Activated T-cell treated with anti-CD3 and anti-CD28 coated beads for 48 hours (primary cell): ENCODE measurements at regions not wholly inside any gene's neighbourhood (a gene's known extent, or its start where the extent isn't known, plus 50 kb on each side); places are given as distances from the start of the nearest gene placed in this dataset.
"Not testable (repeated sequence)": the region's sequence is repeated elsewhere in the genome, so short reads cannot be mapped to it uniquely, and the experiment has no call there.

Experiments
- DNase-seq: peaks from one replicate; pipeline ENCODE4 v3.0.0-alpha.2; 2020; ENCODE audit warnings: low read depth

DNA sequence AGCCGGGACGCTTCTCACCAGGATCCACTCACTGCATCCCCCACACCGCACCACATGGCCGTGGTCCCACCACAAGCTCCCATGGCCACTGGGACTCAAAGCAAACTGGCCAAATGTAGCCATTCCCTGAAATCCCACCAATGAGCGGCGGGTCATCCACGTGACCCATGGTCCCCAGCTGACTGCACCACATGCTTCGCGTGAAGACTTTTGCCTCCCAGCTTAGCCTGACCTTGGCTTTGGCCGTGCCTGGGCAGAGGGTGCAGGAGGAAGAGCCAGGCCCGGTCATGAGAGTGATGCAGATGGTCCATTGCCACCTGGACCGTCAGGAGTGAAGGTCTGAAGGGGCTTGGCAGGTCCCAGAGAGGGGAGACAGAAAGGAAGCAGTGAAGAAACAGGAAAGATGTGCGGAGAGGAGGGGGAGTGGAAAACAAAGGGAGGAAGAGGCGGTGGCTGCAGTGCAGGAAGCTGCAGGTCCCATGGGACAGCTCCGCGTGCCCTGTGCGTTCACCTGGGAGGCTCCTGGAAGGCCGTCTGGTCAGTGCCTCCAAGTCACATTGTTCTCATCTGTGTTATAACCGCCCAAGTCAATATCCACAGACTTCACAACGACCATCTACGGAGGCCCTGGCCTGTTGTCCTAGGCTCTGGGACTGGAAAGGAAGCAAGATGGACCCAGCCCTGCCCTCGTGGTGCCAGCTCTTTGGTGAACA lies 167.8 kb upstream of the AJAP1 start:
- DNase-seq = no peak

DNA sequence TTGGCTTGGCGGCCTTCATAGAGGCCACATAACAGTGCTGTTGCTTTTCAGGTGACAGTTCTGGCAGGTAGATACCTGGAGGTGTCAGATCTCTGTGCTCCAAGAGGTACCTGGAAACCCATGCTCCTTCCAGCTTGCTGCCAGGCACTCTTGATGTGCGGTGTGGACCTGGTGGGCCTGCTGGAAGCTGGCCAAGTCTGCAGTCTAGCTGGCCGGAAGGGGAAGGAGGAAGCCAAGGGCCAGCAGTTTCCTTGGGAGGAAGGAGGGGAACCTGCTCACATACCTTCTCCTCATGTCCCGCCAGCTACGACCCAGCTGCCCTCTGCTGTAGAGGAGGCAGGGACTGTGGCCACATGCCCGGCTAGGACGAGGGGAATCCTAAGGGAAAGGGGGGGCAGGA lies 166.4 kb upstream of the AJAP1 start:
- DNase-seq = no peak

DNA sequence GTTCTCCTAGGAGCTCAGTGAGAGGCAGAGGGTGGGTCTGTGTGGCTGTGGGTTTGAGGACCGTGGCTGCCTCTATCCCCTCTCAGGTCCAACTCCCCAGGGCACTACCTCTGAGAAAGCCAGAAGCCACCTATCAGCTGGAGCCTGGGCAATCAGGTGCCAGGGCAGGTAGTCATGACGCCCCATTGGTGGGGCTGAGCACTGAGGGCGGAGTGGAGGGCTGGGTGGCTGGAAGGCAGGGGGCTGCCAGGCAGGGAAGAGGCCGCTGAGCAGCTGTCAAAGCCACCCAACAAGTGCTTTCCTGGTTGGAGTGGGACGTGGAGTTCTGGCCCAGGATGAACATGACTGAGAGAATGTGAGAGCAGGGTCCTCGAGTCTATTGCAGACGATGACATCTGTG lies 164.9 kb upstream of the AJAP1 start:
- DNase-seq = no peak

DNA sequence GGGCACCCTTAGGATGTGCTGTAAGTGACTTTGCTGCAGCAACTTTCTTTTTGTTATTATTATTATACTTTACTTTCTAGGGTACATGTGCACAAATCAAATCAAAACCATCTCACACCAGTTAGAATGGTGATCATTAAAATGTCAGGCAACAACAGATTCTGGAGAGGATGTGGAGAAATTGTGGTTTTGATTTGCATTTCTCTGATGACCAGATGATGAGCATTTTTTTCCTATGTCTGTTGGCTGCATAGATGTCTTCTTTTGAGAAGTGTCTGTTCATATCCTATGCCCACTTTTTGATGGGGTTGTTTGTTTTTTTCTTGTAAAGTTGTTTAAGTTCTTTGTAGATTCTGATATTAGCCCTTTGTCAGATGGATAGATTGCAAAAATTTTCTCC lies 164.4 kb upstream of the AJAP1 start:
- DNase-seq = not testable (repeated sequence)

DNA sequence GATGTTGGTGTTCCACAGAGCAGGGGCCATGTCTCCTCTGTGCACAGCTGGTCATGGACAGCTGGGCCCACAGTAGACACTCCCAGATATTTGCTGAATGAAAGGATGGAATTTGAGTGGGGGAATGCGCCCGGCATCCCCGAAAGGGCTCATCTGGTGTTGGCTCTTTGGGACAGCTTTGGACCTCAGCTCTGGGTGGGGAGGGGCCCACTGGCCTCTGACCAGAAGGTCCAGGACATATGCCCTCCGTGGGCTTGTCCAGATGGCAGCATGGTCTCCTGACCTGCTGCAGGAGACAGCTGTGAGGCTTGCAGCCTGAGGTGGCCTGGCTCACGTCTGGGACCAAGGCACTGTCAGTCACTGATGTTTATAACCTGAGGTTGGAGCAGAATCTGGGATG lies 160.4 kb upstream of the AJAP1 start:
- no peak for DNase-seq

DNA sequence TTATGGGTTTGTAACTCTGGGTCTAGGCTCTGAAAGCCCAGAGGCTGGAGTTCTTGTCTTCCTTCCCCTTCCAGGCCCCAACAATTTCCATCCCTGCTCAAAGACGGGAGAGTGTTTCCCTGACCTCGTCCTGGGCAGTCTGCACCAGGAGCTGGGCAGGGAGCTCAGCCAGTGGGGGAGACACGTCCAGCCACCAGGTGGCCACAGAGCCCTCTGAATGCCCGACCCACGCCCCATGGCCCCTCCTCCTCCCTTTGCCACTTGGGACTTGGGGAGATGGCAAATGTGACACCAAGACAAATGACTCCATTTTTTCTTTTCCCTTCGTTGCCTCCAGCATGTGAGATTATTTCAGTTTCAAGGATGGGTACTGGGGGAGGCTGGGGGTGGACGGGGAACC lies 159.9 kb upstream of the AJAP1 start:
- DNase-seq = no peak

DNA sequence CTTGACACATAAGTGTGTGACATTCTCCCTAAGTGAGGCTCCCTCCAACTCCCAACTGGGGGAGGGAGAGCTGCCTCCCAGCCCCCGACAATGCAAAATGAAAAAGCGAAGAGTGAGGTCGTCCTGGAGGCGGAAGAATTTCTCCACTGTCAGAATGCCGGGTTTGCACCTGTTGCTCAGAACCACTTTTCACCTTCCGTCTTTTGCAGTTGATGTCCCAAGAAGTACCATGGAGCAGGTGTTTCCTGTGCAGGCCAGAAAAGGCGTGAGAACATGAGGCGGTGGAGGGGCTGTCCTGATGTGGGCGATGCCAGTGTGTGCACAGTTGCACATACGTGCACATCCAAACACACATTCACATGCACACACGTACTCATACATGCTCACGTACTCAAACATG lies 158.6 kb upstream of the AJAP1 start:
- DNase-seq = no peak

DNA sequence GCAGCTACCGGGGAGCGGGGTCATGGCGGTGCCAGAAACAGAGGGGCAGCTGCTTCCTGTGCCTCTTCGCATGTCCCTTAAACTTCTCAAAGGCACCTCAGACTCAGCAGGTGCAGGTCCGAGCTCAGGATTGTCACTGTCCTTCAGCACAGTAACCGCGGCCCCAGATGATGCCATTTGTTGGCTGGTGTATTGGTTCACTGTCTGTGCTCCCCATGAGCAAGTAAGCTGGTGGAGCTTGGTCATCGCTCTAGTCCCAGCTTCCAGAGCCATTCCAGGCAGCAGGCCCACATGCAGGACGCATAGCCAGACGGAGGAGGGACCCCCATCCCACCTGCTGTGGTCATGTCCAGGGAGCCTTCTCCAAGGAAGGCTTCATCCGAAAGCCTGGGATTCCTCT lies 154.0 kb upstream of the AJAP1 start:
- DNase-seq = no peak

DNA sequence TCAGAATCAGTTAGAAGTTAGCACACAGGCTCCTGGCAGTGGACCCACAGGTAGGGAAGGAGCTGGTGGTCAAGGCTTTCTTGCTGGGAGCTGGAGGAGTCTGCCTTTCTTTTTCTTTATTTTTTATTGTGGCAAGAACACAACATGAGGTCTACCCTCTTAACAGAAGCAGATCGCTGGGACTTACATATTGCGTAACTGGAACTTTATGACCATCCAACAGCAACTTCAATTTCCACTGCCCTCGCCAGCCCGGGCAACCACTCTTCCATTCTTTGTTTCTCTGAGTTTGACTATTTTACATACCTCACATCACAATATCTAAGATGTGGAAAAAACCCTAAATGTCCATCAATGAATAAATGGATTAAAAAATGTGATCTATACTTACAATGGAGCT lies 147.8 kb upstream of the AJAP1 start:
- DNase-seq = no peak

DNA sequence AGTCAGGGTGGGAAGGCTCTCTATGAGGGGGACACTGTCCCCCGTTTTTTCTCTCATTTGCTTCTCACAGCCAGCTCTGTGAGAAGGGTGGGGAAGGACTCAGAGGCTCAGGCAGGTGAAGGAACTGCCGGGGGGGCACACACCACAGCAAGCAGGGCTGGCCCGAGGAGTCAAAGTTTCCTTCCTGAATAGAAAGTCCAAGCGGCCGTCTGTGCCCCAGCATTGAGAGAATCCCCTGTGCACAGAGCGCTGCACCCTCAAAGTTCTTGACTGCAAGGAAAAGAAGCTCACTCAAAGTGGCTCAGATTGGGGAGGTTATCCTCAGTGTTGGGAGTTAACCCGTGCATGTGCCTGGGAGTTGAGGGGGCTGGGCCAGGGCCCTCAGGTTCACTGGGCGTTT lies 145.2 kb upstream of the AJAP1 start:
- DNase-seq = no peak

DNA sequence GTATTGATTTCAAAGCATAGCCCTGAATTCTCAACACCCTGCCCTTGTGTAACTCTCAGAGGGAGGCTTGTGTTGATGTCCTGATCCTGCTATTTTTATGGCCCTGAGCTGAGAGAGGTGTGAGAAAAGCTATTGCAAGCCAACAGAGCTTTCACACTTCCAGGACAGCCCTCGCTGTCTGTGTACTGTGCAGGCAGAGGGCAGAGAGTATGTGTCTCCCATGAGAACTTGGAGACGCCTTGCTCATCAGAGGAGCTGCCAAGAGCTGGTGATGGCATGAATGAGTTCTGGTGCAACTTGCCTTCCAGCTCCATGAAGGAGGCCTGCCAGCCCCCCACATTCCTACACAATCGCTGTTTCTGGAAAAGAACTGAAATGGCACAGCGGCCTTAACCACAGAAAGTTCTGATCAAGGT lies 144.1 kb upstream of the AJAP1 start:
- no peak for DNase-seq

DNA sequence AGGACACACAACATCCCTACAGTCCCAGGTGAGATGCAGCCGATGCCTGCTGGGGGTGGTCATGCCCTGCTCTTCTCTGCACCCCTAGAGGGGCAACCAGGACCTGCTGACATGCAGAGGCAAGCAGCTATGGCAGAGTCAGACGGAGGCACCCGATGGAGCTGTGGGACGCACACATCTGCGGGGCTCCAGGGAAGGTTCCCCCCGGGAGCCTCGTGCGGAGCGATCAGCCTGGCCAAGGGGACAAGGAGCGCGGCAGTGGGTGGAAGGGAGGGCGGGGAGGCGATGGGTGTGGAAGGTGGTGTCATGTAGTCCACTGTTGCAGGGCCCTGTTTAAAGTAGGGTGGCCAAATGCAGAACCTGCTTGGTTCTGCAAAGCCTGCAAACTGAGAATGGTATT lies 143.0 kb upstream of the AJAP1 start:
- no peak for DNase-seq

DNA sequence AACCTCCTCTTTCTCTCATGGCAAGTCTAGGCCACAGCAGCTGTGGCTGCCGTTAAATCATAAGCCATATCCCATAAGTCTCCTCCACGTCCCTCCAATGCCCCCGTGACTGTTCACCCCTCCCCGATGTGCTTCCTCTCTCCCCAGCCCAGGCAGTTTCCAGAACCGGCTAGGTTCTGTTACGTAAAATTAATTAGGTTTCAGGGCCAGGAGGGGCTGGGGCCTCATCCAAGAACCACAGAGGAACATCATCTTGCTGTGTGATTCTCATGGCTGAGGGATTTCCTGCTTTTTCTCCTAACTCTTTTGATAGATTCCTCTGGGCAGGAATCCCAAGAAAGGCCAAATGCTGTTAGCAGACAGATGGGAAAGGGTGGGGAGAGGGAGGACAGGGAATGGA lies 141.8 kb upstream of the AJAP1 start:
- no peak for DNase-seq

DNA sequence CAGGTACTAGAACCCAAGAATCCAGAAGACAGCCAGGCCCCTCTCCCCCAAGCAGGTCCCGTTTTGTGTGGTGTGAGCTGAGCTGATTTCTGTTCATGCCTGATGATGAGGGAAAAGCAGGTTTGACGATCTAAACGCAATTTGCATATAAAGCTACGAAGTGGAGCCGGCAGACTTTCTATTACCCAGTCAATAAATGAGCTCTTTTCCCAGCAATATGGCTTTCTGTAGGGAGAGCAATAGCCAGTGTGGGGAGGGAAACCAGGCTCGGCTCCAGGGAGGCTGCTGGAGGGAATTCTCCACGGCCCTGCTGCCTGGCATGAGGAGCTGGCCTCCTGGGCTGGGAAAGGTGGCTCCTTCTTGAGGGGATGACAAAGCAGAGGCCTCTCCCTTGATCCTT lies 140.7 kb upstream of the AJAP1 start:
- no peak for DNase-seq

DNA sequence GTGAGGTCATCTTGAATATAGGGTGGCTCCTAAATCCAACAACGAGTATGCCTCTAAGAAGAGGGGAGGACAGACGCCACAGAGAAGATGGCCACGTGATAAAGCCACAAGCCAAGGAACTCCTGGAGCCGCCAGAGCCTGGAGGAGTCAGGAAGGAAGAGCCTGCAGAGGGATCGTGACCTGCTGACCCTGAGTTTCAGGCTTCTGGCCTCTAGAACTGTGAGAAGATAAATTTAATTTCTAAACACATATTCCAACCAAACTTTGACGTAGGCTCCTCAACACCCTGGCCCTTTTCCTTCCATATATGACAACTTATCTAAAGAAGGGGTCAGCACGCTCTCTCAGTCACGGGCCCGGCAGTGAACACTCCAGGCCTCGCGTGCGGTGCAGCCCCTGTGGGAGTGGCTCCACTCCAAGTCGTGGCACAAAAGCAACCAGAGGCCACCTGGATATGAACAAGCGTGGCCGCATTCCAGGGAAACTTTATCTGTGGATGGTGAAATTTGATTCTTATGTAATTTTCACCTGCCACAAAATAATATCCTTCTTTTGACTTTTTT lies 138.6 kb upstream of the AJAP1 start:
- no peak for DNase-seq

DNA sequence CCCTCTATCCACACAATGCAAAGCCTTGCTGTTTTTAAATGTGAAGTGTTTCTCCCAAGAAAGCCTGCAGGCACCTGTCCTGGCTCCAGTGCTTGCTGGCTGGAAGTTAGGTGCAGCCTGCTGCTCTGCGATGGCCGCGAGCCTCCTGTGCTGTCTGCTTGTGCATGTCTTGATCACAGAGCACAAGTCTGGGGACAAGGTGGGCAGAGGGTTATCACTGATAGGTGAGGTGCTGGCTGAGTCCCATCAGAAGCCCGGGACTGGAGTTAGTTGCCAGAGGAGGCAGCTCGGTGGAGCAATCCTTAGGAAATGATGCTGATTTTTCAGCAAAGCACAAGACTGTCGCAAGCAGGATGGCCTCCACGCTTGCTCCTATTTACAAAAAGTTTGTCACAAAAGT lies 137.8 kb upstream of the AJAP1 start:
- no peak for DNase-seq

DNA sequence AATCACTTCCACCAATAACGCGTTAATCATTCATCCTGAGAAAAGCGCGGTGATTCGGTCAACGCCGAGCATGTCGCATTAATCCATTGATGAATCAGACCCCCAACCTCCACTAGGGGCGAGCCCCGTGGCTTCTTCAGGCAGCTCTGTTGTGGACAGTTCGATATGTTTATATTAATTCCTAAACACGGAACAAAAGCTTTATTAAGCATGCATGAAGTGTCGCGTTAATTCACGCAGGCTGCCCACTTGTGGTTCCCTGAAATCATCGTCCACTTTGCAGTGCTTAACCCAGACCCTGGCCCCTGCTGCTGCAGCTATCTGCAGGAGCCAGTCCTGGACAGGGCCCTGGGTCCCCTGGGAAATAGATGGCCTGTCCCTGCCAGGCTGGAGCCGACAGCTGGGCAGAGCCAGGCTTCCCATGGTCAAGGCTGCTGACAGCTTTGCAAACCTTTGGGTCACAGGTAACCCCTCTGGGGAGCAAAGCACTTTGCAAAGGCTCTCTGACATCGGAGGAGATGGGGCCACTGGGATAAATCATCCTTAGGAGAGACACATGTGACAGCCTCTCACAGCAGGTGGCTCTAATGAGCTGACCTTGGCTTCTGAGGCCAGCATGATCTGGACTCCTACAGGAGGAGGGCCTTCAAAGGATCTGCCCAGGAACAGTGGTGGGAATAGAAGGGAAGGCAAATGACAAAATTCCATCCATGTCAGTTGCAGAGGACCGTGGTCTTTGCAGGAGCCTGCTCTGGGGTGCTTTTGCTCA lies 137.0 kb upstream of the AJAP1 start:
- no peak for DNase-seq

DNA sequence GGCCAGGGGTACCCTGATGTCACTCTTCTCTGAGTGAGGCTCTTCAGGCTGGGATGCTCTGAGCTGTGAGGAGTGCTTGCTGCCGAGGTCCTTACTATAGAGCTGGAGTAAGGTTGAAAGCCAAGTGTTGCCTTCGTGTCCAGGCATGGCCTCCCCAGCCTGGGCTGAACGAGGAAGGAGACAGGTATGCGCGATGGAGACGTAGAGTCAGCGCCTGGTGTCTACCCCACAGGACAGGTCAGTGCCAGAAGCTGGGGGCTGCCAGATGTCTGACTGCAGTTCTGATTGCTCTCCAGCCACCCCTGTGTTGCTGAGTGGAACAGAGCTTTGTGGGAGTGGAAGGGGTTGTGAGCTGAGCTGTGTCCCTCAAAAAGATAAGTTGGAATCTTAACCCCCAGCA lies 135.8 kb upstream of the AJAP1 start:
- no peak for DNase-seq

DNA sequence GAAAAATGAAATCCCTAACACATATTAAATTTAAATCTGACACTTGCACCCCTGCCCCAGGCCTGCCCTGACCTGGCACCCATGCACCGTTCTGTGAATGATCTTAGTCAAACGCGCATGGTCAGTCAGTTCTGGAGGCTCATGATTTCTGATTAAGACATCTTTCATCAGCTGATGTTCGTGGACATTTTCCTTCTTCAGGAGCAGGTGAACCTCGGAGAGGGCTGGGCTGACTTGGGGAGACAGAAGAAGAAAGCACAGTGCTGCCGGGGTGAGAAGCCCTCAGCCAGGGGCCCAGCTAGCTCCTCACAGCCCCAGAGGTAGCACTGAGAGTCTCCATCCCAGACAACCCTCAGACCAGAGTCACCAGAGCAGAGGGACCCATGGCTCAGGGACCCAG lies 134.5 kb upstream of the AJAP1 start:
- no peak for DNase-seq

DNA sequence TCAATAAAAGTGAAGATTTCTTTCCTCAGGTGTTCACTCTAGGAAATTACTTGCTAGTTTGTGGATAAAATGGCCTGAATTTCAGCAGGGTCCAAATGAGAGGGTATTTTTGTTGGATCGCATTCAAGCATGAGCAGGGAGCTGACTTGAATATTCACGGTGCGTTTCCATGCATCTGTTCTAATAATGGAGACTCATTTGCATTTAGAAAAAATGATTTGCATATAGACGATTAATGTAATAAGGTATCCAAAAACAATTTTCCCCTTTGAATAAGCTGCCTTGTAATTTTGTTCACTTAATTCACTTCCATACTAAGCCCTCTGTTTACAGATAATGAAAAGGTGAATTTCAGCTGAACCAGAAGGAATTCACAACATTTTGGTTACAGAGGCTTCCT lies 130.9 kb upstream of the AJAP1 start:
- no peak for DNase-seq

DNA sequence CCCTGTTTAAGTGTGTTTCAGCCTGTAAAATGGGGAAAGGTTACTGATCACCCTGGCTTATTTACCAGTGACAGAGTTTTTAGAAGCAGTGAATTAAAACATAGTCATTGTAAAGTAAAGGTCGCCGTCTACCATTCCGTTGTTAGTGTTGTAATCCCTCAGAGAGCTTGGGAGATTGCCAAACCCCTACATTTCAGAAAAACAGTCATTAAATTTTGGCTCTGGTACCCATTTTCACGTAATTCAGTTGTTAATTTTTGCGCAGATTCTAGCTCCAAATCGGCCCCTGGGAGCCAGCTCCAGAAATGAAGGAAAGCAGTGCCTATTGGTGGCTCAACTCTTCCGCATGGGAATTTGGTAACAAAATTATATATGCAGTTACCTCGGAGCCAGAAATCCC lies 127.7 kb upstream of the AJAP1 start:
- no peak for DNase-seq

DNA sequence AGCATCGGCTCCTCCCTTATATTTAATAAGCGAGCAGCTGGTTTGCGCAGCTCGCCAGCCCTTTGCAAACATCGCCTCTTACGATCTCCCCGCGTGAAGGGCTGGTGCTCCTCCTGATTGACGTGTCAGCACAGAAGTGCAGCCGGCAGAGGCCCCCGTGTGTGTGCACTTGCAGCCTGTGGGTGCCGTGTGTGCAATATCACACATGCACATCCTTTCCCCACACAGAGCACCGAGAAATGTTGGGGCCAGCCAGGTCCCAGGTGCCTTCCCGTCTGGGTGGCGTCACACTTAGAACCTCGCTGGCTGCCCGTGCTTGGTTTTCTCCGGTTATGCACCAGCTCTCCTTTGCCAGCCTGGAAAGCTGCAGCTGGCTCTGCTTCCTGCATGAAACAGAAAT lies 126.6 kb upstream of the AJAP1 start:
- DNase-seq = no peak

DNA sequence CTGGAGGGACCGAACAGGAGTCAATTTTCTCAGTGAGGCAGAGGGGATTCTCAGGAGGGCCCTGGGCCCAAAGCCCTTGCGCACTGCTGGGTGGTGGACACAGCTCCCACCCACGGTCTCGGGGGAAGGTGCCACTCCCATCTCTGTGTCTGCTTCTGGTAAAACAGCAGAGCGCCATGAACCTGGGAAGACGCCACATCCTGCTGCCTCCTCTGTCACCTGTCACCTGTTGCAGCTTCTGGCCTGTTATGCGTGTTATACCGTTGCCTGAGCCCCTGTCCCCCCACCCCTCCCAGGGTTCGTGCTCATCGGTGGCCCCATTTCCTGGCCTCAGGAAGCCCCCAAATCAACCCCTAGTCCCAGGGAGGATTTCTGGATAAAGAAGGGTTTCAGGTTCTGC lies 125.8 kb upstream of the AJAP1 start:
- DNase-seq = no peak
